ENCODE measurements at regions not wholly inside any gene's neighbourhood (a gene's known extent, or its start where the extent isn't known, plus 50 kb on each side); places are given as distances from the start of the nearest gene placed in this dataset.
"Not testable (repeated sequence)": the region's sequence is repeated elsewhere in the genome, so short reads cannot be mapped to it uniquely, and the experiment has no call there.

DNA sequence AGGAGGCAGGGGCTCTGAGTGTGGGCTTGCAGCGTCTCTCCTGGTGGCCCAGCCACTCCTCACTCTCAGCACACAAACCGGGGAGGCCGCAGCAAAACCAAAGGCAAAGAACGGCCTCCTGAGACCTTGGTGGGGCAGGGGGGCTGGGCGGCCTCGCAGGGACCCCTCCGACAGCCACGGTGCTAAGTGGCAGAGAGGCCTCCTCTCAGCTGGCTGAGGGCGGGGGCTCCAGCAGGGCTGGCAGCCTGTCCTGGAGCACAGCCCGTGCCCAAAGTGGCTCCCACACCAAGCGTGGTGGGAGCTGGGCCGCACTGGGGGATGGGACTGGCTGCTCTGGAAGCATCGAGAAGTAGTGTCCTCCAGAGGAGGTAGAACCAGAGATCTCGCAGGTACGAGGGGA lies 334.4 kb downstream of the QKI start:
- no peak for DNase-seq

DNA sequence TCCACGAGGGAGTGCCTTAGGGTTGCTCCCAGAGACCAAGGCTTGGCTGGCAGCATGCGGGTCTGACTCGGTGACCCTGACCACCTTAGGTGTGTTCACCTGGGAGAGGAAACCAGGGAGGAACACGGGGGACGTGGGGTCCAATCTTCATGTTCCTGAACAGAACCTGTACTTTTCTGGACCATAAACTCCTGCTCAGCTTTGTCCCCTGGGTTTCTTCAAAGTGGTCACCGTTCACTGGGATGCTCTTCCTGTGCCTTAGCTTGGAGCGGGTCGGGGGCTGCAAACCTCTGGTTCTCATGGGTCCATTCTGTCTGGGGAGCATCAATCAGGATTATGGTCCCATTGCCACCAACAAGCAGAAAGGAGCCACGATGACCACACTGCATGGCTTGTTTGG lies 333.5 kb downstream of the QKI start:
- no peak for DNase-seq

DNA sequence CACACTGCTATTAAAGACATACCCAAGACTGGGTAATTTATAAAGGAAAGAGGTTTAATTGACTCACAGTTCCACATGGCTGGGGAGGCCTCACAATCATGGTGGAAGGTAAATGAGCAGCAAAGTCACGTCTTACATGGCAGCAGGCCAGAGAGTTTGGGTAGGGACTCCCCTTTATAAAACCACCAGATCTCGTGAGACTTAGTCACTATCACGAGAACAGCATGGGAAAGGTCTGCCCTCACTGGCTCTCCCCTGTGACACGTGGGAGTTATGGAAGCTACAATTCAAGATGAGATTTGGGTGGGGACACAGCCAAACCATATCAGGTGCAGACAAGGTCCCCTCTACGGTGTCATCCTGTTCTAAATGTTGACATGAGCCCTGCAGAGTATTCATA lies 332.5 kb downstream of the QKI start:
- DNase-seq: not testable (repeated sequence)

DNA sequence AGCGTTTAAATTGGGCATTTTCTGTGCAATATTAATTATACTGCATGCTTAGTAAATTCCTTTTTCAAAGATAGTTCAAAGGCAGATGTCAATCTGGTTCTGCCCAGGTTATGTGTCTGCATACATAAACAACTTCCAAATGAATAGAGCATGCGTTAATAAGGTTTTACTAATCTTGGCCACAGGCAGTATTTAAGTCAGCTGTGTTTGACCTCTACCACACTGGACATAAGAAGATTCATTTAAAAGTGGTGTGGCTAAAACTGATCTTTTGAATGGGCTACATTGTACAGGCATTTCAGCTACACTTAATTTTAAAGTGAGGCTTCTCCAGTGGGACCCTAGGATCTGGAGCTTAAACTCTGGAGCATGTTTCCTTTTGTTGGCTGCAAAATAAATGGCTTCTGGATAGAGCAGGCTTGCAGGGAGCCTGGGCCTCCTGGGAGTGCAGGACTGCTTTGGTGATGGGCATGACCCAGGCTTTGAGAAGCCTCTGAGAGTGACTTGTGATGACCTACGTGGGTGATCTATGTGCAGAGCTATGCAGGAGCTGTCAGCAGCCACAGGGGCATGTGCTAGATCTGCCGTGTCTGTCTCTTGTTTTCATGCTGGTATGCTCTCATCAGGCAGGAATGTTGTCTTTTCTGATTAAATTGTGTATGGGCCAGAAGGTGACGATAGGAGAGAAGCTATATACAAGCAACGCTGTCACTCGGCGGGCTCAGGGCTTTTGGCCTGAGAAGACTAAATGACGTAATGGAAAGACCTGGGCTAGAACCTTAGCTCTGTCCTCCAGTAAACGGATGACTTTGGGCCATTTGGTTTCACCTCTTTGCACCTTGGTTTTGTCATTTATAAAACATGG lies 331.2 kb downstream of the QKI start:
- no peak for DNase-seq

DNA sequence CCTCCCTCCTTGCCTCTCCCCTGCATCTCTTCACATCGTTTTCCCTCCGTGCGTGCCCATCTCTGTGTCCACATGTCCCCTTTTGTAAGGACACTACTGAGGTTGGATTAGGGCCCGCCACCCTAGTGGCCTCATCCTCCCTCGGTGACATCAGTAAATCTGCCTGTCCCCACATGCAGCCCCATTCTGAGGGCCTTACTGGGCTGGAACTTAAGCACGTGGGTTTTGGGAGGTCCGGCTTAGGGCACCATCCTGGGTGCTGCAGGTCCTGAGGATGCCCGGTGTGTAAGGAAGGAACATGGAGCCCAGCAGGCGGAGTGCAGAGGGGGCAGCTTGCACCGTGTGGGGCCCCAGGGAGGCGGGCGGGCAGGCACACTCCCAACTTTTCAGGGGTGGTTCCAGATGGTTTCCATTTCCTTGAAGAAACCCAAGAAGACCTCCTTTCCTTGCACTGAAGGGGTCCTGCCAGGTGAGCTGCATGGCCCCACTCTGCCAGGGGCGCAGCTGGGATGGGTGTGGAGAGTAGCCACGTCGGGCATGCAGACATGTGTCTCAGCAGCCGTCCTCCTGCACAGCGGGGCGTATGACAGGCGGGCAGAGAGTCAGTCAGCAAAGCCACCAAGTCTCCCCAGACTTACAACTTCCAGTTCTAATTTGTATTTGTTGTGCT lies 329.9 kb downstream of the QKI start:
- DNase-seq: no peak

DNA sequence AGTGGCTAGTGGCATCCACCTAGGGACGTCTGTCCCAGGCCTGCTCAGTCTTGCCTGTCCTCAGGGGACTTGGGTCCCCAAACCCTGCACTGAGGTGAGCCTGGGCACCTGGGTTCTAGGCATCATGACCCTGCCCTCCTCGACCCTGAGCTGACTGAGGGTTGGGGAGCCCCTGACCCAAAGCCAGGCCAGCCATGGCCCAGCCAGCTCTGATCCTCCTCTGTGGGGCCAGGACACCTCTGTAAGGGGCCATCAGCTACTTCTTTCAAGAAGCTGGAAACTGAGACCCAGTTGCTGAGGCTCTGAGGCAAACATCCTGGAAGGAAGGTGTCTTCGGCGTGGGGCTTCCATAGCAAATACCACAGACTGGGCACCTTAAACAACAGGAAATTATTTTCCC lies 329.3 kb downstream of the QKI start:
- no peak for DNase-seq

DNA sequence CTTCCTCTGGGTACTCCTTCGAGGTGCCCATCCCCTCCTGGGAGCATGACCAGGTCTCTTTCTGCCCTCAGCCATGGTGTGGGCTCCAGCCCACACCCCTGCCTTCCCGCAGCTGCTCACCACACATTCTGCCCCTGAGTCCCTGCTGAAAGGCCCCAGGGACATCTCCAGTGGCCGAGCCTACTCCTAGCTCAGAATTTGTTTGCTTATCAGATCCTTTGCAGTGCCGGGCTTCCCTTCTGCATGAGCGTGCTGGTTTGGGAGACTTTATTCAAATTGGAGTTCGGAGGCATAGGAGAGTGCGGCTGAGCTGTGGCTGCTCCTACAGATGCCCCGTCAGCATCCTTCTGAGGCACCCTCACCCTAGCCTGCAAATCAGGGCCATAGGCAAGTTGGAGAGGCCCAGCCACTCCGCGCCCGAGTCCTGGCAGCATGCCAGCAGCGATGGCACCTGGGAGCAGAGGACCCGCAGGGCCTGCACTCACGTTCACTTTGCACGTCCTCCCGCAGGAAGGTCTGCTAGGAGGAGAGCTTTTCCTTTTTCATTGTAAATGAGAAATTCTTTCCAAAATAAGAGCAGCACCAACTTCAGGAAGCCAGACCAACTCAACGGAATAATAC lies 327.3 kb downstream of the QKI start:
- no peak for DNase-seq

DNA sequence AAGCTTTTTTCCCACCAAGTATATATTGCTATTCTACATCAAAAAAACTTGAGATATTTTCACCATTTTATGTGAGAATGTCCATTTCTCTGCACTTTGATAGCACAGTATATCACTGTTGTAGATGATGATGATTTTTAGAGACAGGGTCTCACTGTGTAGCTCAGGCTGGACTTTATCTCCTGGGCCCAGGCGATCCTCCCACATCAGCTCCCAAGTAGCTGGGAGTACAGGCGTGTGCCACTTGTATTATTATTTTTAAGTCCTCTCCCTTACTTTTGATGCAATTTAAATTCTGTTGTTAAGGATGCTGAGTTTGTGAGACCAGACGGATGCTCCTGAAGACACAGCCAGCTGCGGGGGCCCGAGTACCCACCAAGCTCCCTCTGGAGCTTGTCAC lies 326.8 kb downstream of the QKI start:
- DNase-seq: no peak

DNA sequence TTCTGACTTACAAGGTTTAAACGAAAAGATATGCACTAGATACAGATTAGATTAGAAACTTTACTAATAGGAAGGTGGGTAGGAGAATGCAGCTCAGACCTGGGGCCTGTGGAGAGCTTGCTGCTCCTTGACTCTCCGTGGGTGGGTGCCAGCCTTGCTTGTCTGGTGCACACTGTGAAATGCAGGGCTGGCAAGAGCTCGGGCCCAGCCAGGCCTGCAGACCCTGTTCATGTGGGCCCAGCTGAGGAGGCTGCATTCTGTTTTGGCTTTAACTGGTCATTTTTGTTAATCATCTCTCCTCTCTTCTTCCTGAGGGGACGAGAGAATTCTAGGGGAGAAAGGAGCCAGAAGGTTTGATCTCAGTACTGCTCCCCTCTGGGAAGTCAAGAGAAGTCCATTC lies 325.4 kb downstream of the QKI start:
- DNase-seq: no peak

DNA sequence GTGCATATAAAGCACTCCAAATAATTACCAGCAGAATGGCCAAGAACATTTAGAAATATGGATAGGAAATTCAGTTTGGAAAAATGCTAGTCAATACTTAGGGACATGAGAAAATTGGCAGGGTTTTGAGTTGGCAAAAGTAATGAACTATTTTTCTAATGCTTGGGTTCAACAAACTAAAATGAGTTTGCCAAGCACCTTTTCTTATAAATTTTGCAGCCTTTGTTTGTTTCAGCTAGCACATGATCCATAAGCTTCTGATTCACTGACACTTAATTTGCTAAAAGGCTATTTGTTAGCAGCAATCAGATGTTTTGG lies 324.8 kb downstream of the QKI start:
- no peak for DNase-seq

DNA sequence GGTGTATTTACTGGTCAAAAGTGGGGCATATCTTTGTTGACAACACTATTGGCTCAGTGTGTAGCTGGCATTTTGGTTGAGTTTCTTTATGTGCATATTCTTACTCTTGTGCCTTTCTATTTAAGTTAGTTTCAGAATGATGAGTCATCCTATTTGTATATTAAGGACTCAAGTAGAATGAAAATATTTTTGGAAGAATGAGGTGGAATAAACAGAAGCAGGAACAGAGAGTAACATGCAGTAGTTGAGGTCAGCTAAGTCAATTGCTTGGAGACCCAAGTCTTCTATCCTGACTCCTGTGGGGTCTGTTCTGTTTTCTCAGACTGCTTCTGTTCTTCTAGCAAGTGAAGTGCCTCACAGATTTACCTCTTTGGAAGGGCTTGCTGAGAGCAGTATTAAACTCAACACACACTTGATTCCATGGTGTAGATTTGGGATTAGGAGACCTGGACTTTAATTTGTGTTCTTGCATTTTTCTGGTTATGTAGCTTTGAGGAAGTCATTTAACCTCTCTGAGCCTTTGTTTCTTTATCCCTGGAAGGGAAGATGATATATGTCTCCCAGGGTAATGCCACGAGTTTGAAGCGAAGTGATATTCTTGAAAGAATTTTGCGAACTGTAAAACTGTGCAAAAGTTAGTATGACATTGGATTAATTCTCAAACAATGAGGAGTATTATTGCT lies 324.3 kb downstream of the QKI start:
- DNase-seq: no peak

DNA sequence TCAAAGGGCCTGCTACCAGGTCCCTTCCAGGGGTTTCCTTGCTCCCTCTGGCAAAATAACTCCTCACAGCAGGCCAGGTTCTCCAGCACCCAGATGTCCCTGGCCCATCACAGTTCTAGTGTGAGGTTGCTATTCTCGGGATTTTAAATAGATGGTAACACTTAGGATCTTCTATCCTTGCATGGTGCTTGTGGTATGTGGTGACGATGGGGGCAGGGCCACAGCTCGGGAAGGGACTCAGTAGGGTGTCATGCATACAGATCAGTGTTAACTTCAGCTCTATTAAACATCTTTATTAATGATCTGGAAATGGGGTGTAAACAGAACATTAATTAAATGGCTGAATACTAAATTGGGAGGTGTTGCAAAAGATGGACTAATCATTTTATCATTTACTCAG lies 323.8 kb downstream of the QKI start:
- DNase-seq: no peak

DNA sequence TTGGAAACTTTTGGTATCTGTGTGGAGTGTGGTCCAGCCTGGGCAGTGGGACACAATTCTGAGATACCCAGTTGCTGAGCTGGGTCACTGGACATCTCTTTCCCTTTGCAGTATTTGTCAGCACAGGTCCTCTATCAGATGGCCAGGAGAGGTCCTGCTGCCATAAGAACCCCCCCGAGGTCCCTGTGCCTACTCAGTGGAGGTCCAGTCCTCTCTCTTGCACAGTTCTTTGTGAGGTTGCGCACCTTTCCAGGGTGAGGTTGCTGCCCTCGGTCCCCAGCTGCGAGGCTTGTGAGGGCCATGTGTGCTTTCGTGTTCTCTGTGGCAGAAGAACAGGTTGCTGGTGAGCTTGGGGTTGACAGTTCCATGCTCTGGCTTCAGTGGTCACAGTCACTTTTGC lies 320.6 kb downstream of the QKI start:
- DNase-seq: no peak

DNA sequence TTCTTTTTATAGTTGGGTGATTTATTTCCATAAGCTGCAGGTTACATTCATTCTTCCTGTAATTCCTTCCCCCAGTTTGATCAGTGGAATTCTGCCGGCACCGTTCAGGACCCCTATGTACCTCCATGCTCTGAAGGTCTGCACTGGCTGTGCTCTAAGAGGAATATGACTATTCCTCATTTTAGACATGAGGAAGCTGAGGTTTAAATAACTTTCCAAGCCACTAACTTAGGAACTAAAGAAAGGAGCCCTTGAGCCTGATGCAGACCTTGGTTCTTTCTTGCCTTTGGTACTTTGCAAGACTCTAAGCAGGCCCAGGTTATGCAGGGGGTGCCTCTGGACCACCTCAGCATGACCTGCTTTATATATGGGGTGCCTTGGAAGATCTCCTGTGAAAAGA lies 318.5 kb downstream of the QKI start:
- DNase-seq: no peak

DNA sequence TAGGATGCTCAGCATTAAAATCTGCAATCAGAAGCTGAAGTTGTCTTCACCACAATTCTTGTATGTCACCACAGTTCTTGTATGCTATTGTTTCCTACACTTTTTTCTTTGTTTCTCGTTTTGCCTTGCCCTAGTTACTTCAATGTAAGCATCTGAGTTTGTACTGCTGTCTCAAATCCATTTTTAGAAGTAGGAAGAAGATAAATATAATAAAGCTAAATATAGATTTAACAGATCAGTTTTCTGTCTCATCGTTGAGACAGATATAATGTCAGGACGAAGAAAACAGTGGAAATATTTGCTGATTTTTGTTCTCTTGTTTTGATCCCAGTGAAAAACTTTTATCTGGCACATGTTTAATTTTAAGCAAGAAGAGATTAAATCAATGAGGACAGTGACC lies 318.0 kb downstream of the QKI start:
- DNase-seq: no peak

DNA sequence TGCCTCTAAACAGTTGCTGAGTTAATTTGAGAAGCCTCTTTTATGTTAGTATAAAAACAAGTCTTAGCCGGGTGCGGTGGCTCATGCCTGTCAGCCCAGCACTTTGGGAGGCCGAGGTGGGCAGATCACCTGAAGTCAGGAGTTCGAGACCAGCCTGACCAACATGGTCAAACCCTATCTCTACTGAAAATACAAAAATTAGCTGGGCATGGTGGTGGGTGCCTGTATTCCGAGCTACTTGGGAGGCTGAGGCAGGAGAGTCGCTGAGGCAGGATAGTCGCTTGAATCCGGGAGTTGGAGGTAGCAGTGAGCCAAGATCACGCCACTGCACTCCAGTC lies 317.5 kb downstream of the QKI start:
- DNase-seq: not testable (repeated sequence)

DNA sequence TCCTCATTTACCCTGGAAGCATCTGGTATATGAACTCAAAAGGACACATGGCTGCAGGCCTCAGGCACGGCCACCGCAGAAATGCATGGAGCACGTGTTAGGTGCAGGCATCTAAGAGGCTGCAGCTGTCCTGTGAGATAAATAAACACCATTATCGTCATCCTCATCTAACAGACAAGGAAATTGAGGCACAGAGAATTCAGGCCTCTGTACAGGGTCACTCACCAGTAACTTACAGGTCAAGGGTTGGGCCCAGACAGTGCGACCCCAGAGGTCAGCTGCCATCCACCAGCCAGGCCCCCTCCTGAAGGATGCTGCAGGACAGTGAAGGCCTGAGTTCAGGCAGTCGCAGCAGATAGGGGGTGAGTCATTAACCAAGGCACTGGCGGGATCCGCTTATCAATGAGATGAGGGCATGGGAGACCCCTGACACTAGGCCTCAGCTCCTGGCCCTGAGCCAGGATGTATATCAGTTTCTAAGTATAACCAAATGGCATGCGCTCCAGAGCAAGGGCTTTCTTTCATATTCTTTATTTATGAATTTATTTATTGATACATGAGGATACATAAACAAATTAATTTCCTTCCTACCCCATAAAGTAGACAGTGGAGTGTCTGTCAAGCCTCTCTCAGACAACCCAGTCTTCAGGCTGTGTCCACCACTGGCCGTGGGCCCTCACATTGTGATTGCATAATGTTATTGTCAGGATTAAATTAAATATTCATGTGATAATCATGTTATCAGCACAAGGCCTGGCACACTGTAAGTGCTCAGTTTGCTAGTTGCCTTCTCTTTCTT lies 316.9 kb downstream of the QKI start:
- DNase-seq: no peak

DNA sequence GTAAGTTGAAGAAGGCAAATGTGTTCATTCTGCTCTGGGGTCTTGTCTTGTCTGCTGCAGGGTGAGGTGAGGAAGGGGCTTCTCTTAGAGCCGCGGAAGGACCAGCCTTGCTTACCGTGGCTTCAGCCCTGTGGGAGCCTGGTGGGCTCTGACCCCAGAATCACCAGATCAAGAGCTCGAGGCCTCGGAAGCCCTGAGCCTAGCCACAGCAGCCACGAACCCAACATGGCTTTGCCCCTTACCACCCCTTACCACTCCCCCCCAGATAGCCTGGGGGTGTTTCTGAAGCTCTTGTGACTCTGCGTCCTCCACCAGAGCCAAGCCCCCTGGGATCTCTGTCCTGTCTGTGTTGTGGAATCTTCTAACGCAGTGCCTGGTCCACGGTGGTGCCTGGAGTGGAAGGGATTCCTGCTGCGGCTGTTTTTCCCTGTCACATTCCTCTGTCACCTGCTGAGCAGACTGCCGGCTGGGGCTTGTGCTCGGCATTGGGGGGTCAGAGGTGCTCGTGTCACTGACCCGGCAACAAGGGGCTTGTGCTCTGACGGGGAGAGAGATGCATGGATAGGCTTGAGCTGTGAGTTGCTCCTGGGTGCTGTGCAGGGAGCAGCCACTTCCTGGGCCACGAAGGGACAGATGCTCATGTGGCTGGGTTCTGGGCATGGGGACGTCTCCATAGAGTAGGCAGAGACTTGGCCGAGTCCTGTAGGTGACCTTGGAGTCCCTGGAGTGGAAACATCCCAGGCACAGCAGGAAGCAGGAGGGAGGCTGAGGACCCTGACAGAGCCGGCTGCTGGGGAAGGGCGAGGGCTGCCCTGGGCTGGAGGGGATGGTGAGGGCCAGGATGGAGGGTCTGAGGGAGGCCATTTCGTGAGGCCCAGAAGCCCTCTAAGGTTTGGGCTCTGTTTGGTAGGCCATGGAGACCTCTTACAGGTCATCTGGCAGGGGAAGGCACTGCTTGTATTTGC lies 316.0 kb downstream of the QKI start:
- DNase-seq: no peak

DNA sequence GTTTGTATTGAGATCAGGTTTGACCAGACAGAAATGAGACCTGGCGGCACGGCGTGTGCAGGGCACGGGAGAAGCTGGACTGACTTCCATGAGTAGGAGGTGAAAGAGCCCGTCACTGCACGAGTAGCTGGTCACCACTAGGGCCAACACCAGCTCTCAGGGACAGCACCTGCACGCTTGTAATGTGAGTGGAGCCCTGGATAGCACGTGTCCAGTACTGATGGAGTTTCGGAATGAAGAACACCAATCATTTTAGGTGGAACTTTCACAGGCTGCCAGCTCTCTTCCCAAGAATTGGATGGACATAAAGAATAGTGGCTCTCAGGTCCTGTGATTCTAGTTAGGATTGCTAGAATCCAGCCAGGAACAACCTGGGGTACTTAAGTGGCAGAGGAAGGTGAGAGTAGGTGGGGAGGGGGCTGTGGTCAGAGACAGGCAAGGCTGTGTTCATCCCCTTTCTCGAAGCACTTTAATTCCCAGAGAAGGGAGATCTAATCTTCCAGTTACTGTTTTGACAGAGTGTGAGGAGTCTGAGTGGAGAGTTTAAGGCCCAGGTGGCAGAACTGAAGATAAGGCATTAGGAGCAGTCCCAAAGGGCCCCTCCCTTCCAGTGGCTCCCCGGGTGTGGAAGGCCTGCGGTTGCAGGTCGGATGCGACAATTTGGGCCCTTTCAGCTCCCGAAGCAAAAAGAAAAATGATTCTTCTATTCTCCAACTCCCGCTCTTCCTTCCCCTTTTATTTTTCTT lies 314.8 kb downstream of the QKI start:
- no peak for DNase-seq

DNA sequence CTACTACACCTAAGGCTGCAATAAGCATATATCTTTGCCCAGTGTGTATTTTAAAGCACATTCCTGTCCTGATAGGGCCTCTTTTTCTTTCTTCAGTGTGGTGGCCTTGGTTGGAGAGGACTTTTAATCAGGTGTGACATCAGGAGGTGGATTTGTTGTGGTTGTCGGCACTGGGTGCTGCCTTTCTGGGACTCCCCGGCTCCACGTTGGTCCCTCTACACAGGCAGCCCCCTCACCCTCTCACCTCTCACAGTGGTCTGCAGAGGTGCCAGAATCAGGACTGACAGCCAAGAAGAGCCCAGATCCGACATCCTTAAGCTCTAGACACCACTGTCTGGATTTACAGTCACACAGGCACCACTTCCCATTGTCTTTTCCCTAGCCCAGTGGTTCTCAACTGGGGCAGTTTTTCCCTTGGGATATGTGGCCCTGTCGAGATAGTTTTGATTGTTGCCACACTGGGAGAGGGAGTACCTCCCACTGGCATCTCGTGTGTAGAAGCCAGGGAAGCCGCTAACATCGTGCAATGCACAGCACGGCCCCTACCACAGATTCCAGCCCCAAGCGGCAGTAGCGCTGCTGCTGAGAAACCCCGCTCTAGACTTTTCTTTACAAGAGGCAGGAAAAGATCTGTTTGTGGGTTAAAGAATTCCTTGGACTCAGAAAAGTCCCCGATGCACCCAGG lies 314.1 kb downstream of the QKI start:
- no peak for DNase-seq
